A549 (cell line): ENCODE measurements at regions not wholly inside any gene's neighbourhood (a gene's known extent, or its start where the extent isn't known, plus 50 kb on each side); places are given as distances from the start of the nearest gene placed in this dataset.

Experiments
- ATOH8 ChIP-seq: fragments of 250-450 bp; sonication (Bioruptor Pico); IDR thresholded peaks from 2 replicates; pipeline ENCODE4 v1.5.0; 2020; ENCODE audit warnings: low read depth, mild to moderate bottlenecking, moderate library complexity
- CTCF ChIP-seq: fragments of >200 bp; sonication (Bioruptor Twin); formaldehyde crosslinking; IDR thresholded peaks from 3 replicates; pipeline ENCODE4 v1.5.1; 2016
- EP300 ChIP-seq, 2 experiments: fragments of >200 bp; sonication (Bioruptor Twin); formaldehyde crosslinking; IDR thresholded peaks; 2 replicates in 1 of 2; 3 replicates in 1 of 2; pipeline ENCODE4 v1.6.1; 2016 to 2017
- HOXB13 ChIP-seq: fragments of 250-450 bp; sonication (Bioruptor Pico); IDR thresholded peaks from 2 replicates; pipeline ENCODE4 v1.5.0; 2020; ENCODE audit warnings: low read depth, mild to moderate bottlenecking, moderate library complexity
- KDM1A ChIP-seq: fragments of 200-600 bp; sonication (generic); IDR thresholded peaks from 2 replicates; pipeline ENCODE4 v1.6.1; 2016; ENCODE audit warnings: low read depth, mild to moderate bottlenecking
- MAFK ChIP-seq: fragments of 450-650 bp; IDR thresholded peaks from 2 replicates; pipeline ENCODE4 v1.6.1; 2014; ENCODE audit not compliant: partially characterized antibody
- NFE2L2 ChIP-seq: fragments of 150-350 bp; conservative IDR thresholded peaks from 2 replicates; pipeline ENCODE4 v1.6.1; 2014; ENCODE audit warnings: low read length
- POLR2A ChIP-seq: IDR thresholded peaks from 2 replicates; pipeline ENCODE4 v1.6.1; 2012; ENCODE audit warnings: mild to moderate bottlenecking, low read length
- RAD21 ChIP-seq, 2 experiments: fragments of >200 bp in 1 of 2; sonication (Bioruptor Twin) in 1 of 2; formaldehyde crosslinking in 1 of 2; IDR thresholded peaks in 1 of 2; conservative IDR thresholded peaks in 1 of 2; 2 replicates in 1 of 2; 3 replicates in 1 of 2; pipeline ENCODE4 v1.6.1; 2012 to 2018; ENCODE audit warnings: inconsistent platforms in 1 of 2
- SMC3 ChIP-seq: fragments of >200 bp; sonication (Bioruptor Twin); formaldehyde crosslinking; IDR thresholded peaks from 3 replicates; pipeline ENCODE4 v1.6.1; 2018; ENCODE audit warnings: inconsistent platforms
- TF ChIP-seq, protein P1 (sequence below): fragments of 450-650 bp; IDR thresholded peaks from 2 replicates; pipeline ENCODE4 v1.6.1; 2014; ENCODE audit warnings: antibody characterized with exemption
- TF ChIP-seq, protein P2 (sequence below): fragments of 200-600 bp; sonication (generic); IDR thresholded peaks from 2 replicates; pipeline ENCODE4 v1.6.1; 2016; ENCODE audit warnings: antibody characterized with exemption, mild to moderate bottlenecking, moderate library complexity

- TF ChIP-seq CTCF: no peak
- TF ChIP-seq KDM1A: no peak
- TF ChIP-seq POLR2A: no peak
- no peak for TF ChIP-seq RAD21 (conservative IDR thresholded peaks at IDR 0.05 in 1 of 2, IDR thresholded peaks at IDR 0.05 in 1 of 2)
- TF ChIP-seq EP300 (IDR thresholded peaks at IDR 0.05): no peak
- no peak for TF ChIP-seq HOXB13 (CRISPR knock-in tag)
- TF ChIP-seq ATOH8 (CRISPR knock-in tag): no peak
- TF ChIP-seq, protein P1, sequence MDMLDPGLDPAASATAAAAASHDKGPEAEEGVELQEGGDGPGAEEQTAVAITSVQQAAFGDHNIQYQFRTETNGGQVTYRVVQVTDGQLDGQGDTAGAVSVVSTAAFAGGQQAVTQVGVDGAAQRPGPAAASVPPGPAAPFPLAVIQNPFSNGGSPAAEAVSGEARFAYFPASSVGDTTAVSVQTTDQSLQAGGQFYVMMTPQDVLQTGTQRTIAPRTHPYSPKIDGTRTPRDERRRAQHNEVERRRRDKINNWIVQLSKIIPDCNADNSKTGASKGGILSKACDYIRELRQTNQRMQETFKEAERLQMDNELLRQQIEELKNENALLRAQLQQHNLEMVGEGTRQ: no peak
- TF ChIP-seq MAFK: no peak
- no peak for TF ChIP-seq NFE2L2
- TF ChIP-seq, protein P2, sequence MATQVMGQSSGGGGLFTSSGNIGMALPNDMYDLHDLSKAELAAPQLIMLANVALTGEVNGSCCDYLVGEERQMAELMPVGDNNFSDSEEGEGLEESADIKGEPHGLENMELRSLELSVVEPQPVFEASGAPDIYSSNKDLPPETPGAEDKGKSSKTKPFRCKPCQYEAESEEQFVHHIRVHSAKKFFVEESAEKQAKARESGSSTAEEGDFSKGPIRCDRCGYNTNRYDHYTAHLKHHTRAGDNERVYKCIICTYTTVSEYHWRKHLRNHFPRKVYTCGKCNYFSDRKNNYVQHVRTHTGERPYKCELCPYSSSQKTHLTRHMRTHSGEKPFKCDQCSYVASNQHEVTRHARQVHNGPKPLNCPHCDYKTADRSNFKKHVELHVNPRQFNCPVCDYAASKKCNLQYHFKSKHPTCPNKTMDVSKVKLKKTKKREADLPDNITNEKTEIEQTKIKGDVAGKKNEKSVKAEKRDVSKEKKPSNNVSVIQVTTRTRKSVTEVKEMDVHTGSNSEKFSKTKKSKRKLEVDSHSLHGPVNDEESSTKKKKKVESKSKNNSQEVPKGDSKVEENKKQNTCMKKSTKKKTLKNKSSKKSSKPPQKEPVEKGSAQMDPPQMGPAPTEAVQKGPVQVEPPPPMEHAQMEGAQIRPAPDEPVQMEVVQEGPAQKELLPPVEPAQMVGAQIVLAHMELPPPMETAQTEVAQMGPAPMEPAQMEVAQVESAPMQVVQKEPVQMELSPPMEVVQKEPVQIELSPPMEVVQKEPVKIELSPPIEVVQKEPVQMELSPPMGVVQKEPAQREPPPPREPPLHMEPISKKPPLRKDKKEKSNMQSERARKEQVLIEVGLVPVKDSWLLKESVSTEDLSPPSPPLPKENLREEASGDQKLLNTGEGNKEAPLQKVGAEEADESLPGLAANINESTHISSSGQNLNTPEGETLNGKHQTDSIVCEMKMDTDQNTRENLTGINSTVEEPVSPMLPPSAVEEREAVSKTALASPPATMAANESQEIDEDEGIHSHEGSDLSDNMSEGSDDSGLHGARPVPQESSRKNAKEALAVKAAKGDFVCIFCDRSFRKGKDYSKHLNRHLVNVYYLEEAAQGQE: no peak
- no peak for TF ChIP-seq SMC3
Measured at GRCh38 chr11:130782361-130783222, 133.7 kb downstream of the SNX19 start.
